CMK (cell line): ENCODE measurements at regions not wholly inside any gene's neighbourhood (a gene's known extent, or its start where the extent isn't known, plus 50 kb on each side); places are given as distances from the start of the nearest gene placed in this dataset.

Source experiments
- DNase-seq: peaks from one replicate; pipeline ENCODE4 v3.0.0-alpha.2; 2010; ENCODE audit warnings: low read depth

DNA sequence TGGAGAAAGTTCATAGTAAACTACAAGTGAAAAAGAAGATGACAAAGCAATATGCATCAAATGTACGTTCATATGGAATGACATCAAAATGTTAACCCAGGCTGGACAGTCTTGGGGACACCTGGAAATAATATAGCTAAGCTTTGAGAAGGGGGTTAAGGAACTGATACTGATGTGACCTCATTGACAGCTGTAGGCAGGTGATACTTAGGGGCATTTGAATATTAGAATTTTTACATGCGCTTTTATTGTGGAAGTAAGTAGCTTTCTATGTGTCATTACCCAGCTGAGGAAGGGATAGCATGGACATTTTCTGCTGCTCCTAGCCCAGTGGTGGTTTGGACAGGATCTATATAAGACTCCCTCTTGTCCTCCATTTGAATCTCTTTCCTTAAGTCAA, 299.7 kb downstream of the CWC27 start:
- DNase-seq, result no peak

GRCh38 chr5:65070026-65070425, 301.3 kb downstream of the CWC27 start:
- no peak for DNase-seq

DNA sequence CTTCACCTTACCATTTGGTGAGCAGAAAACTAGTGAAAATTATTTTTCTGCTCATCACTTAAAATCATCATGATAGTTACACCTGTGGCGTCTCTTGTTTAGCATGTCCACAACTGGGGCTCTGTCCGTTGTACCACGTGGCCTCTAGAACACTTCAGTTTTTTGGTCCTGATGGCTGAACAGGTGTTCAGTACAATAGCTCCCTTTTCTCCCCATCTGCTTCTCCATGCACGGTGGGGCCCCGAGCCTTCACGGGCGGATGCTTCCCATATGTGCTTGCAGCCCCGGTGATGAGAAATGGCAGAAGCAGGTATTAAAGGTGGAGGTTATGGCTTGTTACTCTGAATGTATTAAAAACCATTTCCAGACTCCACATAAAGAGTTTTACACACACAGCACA, 304.1 kb downstream of the CWC27 start:
- DNase-seq, result no peak

- no peak for DNase-seq
Measured at GRCh38 chr5:65073250-65073661, 304.5 kb downstream of the CWC27 start.

DNA sequence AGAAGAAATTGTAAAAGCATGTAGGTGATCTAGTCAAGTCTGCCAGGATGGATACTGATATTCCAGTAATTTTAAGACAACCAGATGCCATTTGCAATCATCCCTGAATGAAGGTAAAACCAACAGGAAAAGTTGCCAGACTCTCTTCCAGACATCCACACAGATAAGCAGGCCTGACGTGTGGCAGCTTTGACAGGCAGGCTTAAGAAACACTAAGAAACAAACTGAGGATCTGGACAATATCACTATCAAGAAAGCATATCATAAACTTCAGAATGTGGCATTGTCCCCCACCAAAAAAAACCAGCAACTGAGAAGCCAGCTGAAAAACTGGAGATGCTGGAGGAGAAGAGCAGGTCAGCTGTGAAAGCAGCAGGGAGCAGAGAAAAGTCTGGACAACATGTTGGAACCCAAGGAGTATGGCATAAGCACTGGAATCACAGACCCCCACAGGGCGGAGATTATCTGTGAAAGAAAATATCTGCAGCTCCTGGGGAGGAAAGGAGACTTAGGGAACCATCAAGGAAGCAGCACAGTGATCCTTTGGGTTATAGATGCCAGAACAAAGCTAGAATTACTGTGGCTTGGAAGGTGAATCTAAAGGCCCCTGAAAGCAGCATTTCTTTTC, 307.0 kb downstream of the CWC27 start:
- no peak for DNase-seq

GRCh38 chr5:65076251-65076869, 307.6 kb downstream of the CWC27 start:
- DNase-seq, result peak; percentile 48

- no peak for DNase-seq
Measured at GRCh38 chr5:65077653-65078052, 308.9 kb downstream of the CWC27 start.

- no peak for DNase-seq
Measured at GRCh38 chr5:65078331-65078730, 309.6 kb downstream of the CWC27 start.

DNA sequence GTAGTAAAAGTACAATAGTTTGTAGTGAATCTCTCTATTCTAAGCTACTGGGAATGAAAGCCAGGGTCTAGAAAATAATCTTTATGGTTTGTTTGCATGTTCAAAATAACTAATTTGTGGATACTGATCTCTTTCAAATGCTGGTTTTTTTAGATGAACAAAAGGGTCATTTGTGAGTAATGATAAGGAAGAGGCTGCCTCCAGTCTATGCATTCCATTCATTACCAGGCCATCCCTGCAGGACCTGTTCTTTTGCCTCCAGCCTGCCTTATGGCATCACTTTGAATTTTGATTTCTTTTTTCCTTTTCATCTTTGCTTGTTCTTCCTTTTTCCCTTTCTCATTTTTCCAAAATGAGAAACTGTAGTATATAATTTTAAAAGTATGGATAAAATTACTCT, 312.3 kb downstream of the CWC27 start:
- no peak for DNase-seq

DNA sequence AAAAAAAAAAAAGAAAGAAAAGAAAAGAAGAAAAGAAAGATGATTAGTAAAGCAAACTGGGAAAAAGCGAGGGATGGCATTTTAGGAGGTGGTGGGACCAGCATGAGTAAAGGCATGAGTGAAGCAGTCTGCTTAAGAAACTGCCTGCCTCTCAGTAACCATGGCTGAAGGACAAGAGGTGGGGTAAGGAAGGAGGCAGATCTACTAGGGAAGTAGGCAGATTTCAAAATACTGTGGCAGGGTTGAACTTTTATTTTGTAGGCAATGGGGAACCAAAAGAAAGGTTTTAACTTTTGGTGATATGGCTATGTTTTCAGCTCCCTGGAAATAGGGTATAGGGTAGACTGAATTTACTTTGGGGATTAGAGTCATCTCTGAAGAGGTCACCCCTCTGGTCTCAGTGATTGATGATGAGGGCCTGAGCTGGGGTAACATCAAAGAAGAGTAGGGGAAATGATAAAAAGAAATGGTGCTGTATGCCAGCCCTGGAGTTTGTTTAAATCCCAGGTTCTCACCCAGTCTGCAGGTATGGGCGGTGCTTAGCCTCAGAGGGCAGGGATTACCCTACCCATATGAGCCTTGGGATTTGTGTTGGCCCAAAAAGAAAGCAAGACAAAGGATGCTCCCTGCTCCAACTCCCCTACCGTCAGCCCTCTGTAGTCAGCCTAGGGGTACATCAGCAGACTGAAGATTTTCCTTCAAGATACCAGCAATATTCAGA, 316.2 kb downstream of the CWC27 start:
- DNase-seq, result no peak

DNA sequence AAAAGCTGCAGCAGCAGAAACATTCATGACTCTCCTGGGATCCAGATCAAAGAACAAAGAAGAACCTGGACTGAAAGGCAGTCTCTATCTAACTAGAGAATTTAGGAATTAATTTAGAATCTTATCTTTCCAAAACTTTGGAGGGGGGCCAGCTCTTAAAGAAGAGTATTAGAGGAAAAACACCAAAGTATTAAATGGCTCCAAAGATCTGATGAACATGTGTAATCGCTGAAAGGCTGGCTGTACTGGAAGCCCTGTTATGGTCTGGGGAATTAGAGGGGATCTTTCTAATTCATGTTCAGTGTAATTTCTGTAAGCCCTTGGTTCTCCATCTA, 316.8 kb downstream of the CWC27 start:
- DNase-seq, result no peak

GRCh38 chr5:65086234-65086890, 317.6 kb downstream of the CWC27 start:
- DNase-seq, result no peak

- no peak for DNase-seq
Measured at GRCh38 chr5:65087154-65087553, 318.4 kb downstream of the CWC27 start.

- no peak for DNase-seq
Measured at GRCh38 chr5:65094279-65094678, 325.5 kb downstream of the CWC27 start.

- no peak for DNase-seq
Measured at GRCh38 chr5:65098393-65098792, 329.7 kb downstream of the CWC27 start.
